Psoas muscle (tissue), 7 donors: ENCODE measurements at regions not wholly inside any gene's neighbourhood (a gene's known extent, or its start where the extent isn't known, plus 50 kb on each side); places are given as distances from the start of the nearest gene placed in this dataset.

ENCODE experiments used
- ATAC-seq, 4 donors: fragments of 200-7000 bp; cut with Tn5 transposase; one replicate each; pipeline ENCODE4 v1.9.1; 2020; ENCODE audit warnings: moderate library complexity in 3 of 4, mild to moderate bottlenecking in 2 of 4
- DNase-seq, 2 donors: peaks; one replicate each; pipeline ENCODE4 v3.0.0-alpha.2; 2020
- H3K27ac ChIP-seq: fragments of 200-600 bp; one replicate; pipeline ENCODE4 v1.8.0; 2022
- H3K27me3 ChIP-seq, 3 donors: fragments of 200-600 bp in 1 of 3; one replicate each; pipeline versions ENCODE4 v1.6.1 to v1.8.0; 2013 to 2022; ENCODE audit warnings: low read length in 2 of 3, mild to moderate bottlenecking in 2 of 3, moderate library complexity in 1 of 3; ENCODE audit not compliant: insufficient read depth in 3 of 3
- H3K36me3 ChIP-seq, 2 donors: fragments of 200-600 bp in 1 of 2; one replicate each; pipeline versions ENCODE4 v1.6.1 to v1.8.0; 2013 to 2022; ENCODE audit warnings: low read depth in 1 of 2, mild to moderate bottlenecking in 1 of 2, moderate library complexity in 1 of 2; ENCODE audit not compliant: insufficient read depth in 1 of 2
- H3K4me1 ChIP-seq: fragments of 200-600 bp; one replicate; pipeline ENCODE4 v1.8.0; 2022
- H3K4me3 ChIP-seq: fragments of 200-600 bp; one replicate; pipeline ENCODE4 v1.8.0; 2022; ENCODE audit warnings: mild to moderate bottlenecking
- H3K9me3 ChIP-seq: fragments of 200-600 bp; one replicate; pipeline ENCODE4 v1.8.0; 2022
- WGBS, 3 donors: extraction: QIAGEN DNeasy Blood & Tissue Kit; methylation state at CpG; one replicate each; pipeline versions ENCODE4 v1.1.6 to v1.1.7; 2013; 5-methylcytosine and 5-hydroxymethylcytosine counted together
- intact Hi-C, 2 donors: fragments of 100-400 bp; cut with DNase I; formaldehyde crosslinking; loops; one replicate each; pipeline versions ENCODE4 v1.11.0 to v1.14.2; 2022
- TF ChIP-seq, protein P1 (sequence below): fragments of 200-600 bp; IDR thresholded peaks from one replicate; pipeline ENCODE4 v1.8.0; 2022; ENCODE audit warnings: antibody characterized with exemption
- donor health status: healthy with polysubstance abuse.
- donor health status: DM: no; HTN: no; CAD: no; lungs with moderate emphysema.
- donor health status: Bipolar disorder and iron deficiency.
- donor health status: healthy.
- donor health status: DM: yes; HTN: yes; CAD: no.
- donor health status: DM: no; HTN: no; CAD: no.
- donor health status: DM: yes; HTN: yes; CAD: no.

DNA sequence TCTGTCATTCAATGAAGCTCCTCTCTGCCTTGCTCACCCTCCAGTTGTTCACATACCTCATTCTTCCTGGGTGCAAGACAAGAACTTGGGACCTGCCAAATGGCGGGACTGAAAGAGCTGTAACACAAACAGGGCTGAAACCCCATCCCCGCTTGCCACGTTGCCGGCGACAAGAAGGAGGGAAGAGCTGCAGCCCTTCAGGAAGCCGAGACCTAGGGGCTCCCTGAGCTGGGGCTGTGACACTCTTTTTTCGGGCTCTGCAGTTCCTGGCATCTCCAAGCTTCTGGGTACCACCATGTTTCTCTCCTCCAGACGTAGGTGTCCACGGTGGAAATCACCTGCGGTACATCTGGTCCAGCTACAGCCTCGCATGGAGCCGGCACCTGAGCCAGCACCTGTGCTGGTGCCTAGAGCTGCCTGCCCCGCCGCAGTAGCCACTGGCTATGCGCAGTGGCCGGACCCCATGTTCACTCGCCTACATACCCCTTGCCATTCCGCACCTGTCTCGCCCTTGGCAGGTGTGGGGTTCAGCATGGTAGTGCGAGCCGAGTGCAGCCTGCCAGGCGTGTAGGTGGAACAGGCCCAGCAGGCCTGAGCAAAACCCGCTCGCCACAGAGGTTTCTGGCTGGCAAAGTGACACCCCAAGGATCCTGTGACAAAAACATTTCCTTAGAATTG lies 367.0 kb upstream of the NEGR1 start:
- H3K4me3 ChIP-seq = no peak overlapping the region
- no peaks in the 10 kb centered on the region for H3K9me3 ChIP-seq
- TF ChIP-seq, protein P1, sequence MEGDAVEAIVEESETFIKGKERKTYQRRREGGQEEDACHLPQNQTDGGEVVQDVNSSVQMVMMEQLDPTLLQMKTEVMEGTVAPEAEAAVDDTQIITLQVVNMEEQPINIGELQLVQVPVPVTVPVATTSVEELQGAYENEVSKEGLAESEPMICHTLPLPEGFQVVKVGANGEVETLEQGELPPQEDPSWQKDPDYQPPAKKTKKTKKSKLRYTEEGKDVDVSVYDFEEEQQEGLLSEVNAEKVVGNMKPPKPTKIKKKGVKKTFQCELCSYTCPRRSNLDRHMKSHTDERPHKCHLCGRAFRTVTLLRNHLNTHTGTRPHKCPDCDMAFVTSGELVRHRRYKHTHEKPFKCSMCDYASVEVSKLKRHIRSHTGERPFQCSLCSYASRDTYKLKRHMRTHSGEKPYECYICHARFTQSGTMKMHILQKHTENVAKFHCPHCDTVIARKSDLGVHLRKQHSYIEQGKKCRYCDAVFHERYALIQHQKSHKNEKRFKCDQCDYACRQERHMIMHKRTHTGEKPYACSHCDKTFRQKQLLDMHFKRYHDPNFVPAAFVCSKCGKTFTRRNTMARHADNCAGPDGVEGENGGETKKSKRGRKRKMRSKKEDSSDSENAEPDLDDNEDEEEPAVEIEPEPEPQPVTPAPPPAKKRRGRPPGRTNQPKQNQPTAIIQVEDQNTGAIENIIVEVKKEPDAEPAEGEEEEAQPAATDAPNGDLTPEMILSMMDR = no peak
- peak in 1 of 2 donors; percentile 42 for DNase-seq
- no peaks in the 10 kb centered on the region for H3K36me3 ChIP-seq
- ATAC-seq = no peak
- H3K4me1 ChIP-seq = no peaks in the 10 kb centered on the region
- WGBS, 3 donors = 88 to 91% (median 90%) methylated on average over 24 of the region's 24 CpGs
- no peaks in the 10 kb centered on the region for H3K27me3 ChIP-seq
- intact Hi-C loops = no loop called here
- no peak overlapping the region for H3K27ac ChIP-seq

DNA sequence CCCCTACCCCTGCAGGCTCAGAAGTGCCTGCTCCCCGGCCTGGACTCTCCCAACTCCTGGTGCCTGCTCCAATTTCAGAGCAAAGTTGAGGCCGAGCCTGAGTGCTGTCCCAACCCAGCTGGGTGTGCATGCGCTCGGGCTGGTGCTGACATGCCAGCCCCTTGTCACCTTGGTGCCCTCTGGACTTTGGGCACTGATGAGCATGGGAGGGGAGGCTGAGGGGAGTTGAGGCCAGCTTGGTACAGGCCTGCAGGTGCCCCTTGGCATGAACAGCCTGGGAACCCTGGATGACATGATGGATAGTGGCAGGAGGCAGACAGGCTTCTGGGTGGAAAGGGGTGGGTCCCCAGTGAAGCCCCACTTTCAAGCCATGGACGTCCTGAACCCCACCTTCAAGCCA lies 366.1 kb upstream of the NEGR1 start:
- TF ChIP-seq, protein P1 = no peak

DNA sequence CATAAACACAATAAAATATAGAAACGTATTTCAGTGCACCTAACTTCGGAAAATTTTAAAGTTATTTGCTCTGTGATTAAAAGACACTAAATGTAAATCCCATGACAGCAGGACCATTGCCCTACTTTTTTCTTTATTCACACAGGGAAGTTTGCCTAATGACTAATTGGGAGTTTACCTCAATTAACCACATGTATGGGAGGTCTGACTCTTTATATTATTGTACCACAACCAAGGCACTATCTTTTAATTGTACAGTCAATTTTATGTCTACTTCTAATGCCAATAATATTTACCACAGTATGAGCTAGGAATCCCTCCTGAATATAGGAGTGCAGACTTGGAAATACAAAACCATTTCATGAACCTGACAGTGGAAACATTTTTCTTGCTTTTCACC lies 360.8 kb upstream of the NEGR1 start:
- TF ChIP-seq, protein P1 = no peak
- no peaks in the 10 kb centered on the region for H3K4me1 ChIP-seq
- no peak overlapping the region for H3K4me3 ChIP-seq
- DNase-seq = no peak
- no peaks in the 10 kb centered on the region for H3K36me3 ChIP-seq
- no peaks in the 10 kb centered on the region for H3K27me3 ChIP-seq
- no peaks in the 10 kb centered on the region for H3K9me3 ChIP-seq
- ATAC-seq = no peak
- no peak overlapping the region for H3K27ac ChIP-seq
- intact Hi-C loops = no loop called here
- WGBS, 3 donors = 85 to 88% (median 88%) methylated on average over 2 of the region's 2 CpGs

More for the DNA sequence above, 366.1 kb upstream of the NEGR1 start:
- intact Hi-C loops = no loop called here
- ATAC-seq = no peak
- Histone ChIP-seq H3K27me3 (no peaks in the 10 kb centered on the region), H3K9me3 (no peaks in the 10 kb centered on the region), H3K4me1 (no peaks in the 10 kb centered on the region), H3K36me3 (no peaks in the 10 kb centered on the region), H3K4me3 (no peak overlapping the region), H3K27ac (no peak overlapping the region)
- no peak for DNase-seq
- 46 to 54% (median 53%) methylated on average over 5 of the region's 5 CpGs for WGBS, 3 donors

DNA sequence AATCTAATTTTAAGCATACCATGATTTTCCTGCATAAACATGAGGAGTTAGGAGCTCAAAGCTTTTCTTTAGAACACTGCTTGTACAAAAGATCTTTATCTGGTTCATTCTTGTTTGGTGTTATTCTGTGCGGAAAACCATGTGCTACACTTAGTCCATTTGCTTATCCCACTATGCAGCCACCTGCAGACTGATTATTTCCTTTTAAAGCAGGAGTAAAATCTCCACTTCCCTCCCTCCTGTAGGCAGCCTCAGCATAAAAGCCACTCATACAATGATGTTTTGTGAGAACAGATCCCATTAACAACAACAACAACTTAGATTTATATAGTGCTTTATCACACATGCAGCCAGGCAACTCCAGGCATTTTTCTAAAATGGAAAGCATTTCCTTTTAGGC lies 355.3 kb upstream of the NEGR1 start:
- ATAC-seq = no peak
- intact Hi-C loops = no loop called here
- TF ChIP-seq, protein P1 = no peak
- no peak for DNase-seq
- H3K27ac ChIP-seq = no peak overlapping the region
- H3K4me1 ChIP-seq = no peaks in the 10 kb centered on the region
- H3K36me3 ChIP-seq = no peaks in the 10 kb centered on the region
- H3K27me3 ChIP-seq = no peaks in the 10 kb centered on the region
- 54 to 67% (median 63%) methylated on average over 1 of the region's 1 CpG for WGBS, 3 donors
- no peaks in the 10 kb centered on the region for H3K9me3 ChIP-seq
- H3K4me3 ChIP-seq = no peak overlapping the region

DNA sequence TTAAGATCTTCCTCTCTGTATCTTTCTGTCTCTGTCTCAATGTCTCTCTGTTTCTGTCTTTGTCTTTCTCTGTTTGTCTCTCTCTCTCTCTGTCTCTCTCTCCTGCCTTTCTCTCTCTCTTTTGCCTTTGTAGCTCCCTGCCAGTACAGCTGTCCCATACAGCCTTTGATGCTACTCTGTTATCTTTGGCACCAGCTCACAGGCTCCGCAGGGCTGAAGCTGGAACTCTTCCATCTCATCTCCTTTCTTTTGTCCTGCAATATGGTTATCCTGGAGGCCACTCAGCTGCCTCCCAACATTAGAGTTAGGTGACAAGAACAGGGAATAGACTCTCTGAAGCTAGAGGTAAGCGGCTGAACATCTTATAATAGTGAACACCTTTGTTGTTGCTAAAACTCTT lies 354.3 kb upstream of the NEGR1 start:
- DNase-seq = no peak
- Histone ChIP-seq H3K4me3 (no peak overlapping the region), H3K27me3 (no peaks in the 10 kb centered on the region), H3K27ac (no peak overlapping the region), H3K36me3 (no peaks in the 10 kb centered on the region), H3K9me3 (no peaks in the 10 kb centered on the region), H3K4me1 (no peaks in the 10 kb centered on the region)
- intact Hi-C loops = no loop called here
- TF ChIP-seq, protein P1 = no peak
- ATAC-seq = no peak
- WGBS, 3 donors = 54 to 55% (median 54%) methylated on average over 2 of the region's 2 CpGs
